Panc1 (cell line): ENCODE measurements at regions not wholly inside any gene's neighbourhood (a gene's known extent, or its start where the extent isn't known, plus 50 kb on each side); places are given as distances from the start of the nearest gene placed in this dataset.

ENCODE experiments used
- ATAC-seq: fragments of 200-7000 bp; cut with Tn5 transposase; 2 replicates; pipeline ENCODE4 v1.9.1; 2020; ENCODE audit warnings: mild to moderate bottlenecking, moderate library complexity
- BruUV-seq: library from RNA; stranded (reverse); fragments of 400-500 nt; replicated peaks from 2 replicates; lab custom pipeline; 2021; lab: Mats Ljungman, UMichigan
- CTCF ChIA-PET: fragments of 300-600 bp; sonication (Branson Sonifier 250); formaldehyde crosslinking; loops from one replicate; lab custom pipeline; 2022; ENCODE audit warnings: antibody characterized with exemption; lab: Charles Lee
- POLR2A ChIA-PET: fragments of 300-600 bp; sonication (Branson Sonifier 250); formaldehyde crosslinking; loops from one replicate; lab custom pipeline; 2022; ENCODE audit warnings: antibody characterized with exemption; lab: Charles Lee
- DNase-seq: peaks from one replicate; pipeline ENCODE4 v3.0.0-alpha.2; 2010; ENCODE audit warnings: low read depth, low spot score
- H3K27ac ChIP-seq: 2 replicates; pipeline ENCODE4 v1.5.1; 2011; ENCODE audit warnings: mild to moderate bottlenecking, low read length, inconsistent platforms
- H3K27me3 ChIP-seq: fragments of 200-500 bp; sonication (Bioruptor generic); 2 replicates; pipeline ENCODE4 v1.6.0; 2014; ENCODE audit warnings: low read length, inconsistent platforms; ENCODE audit not compliant: control insufficient read depth, insufficient read depth
- H3K36me3 ChIP-seq: fragments of 200-500 bp; sonication (Bioruptor generic); 2 replicates; pipeline ENCODE4 v1.5.1; 2014; ENCODE audit warnings: inconsistent platforms, mild to moderate bottlenecking, low read length, moderate library complexity; ENCODE audit not compliant: control insufficient read depth, insufficient read depth
- H3K4me1 ChIP-seq: 2 replicates; pipeline ENCODE4 v1.5.1; 2011; ENCODE audit warnings: inconsistent platforms, mild to moderate bottlenecking, low read length, moderate library complexity; ENCODE audit not compliant: control insufficient read depth, insufficient read depth
- H3K4me3 ChIP-seq, 2 experiments: 2 replicates each; pipeline ENCODE4 v1.5.1; 2011 to 2012; ENCODE audit warnings: low read depth in 2 of 2, low read length in 2 of 2, mild to moderate bottlenecking in 2 of 2, inconsistent platforms in 1 of 2, moderate library complexity in 1 of 2
- H3K9me3 ChIP-seq: fragments of 200-500 bp; sonication (Bioruptor generic); 2 replicates; pipeline ENCODE4 v1.5.1; 2014; ENCODE audit warnings: low read depth, mild to moderate bottlenecking, inconsistent platforms, low read length, moderate library complexity; ENCODE audit not compliant: control insufficient read depth, insufficient read depth
- CTCF ChIP-seq: fragments of 450-650 bp; IDR thresholded peaks from 2 replicates; pipeline ENCODE4 v1.5.1; 2017; ENCODE audit warnings: mild to moderate bottlenecking
- POLR2AphosphoS5 ChIP-seq: IDR thresholded peaks from 2 replicates; pipeline ENCODE4 v1.6.1; 2012; ENCODE audit warnings: mild to moderate bottlenecking, low read depth, low read length, moderate library complexity
- REST ChIP-seq, 2 experiments: IDR thresholded peaks; 2 replicates each; pipeline ENCODE4 v1.6.1; 2011 to 2012; ENCODE audit warnings: low read depth in 2 of 2, control low read depth in 1 of 2, low read length in 1 of 2, mild to moderate bottlenecking in 1 of 2, moderate library complexity in 1 of 2; ENCODE audit not compliant: insufficient read depth in 1 of 2
- SIN3A ChIP-seq: IDR thresholded peaks from 2 replicates; pipeline ENCODE4 v1.6.1; 2012; ENCODE audit warnings: low read depth, mild to moderate bottlenecking, low read length, moderate library complexity, borderline replicate concordance; ENCODE audit not compliant: insufficient read depth
- TCF7L2 ChIP-seq: IDR thresholded peaks from 2 replicates; pipeline ENCODE4 v1.6.1; 2011; ENCODE audit warnings: mild to moderate bottlenecking, low read depth, low read length, inconsistent platforms
- in situ Hi-C: cut with HindIII; loops from 2 replicates; pipeline ENCODE4 v1.10.0; 2016; ENCODE audit warnings: low sequenced_read_pairs, low pct_unique_long_range_greater_than_20kb
- intact Hi-C: fragments of 100-400 bp; cut with micrococcal nuclease; formaldehyde crosslinking; loops from one replicate; pipeline ENCODE4 v1.10.0; 2022; ENCODE audit not compliant: unreplicated experiment

GRCh38 chr20:48492715-48493070 is 335.1 kb downstream of the PREX1 start:
- in situ Hi-C loops: no loop called here
- intact Hi-C loops: no loop called here
- POLR2A ChIA-PET: no interaction called here
- no peak for TF ChIP-seq TCF7L2
- TF ChIP-seq SIN3A: no peak
- no peak for TF ChIP-seq CTCF
- TF ChIP-seq REST (IDR thresholded peaks at IDR 0.05; ENCODE audit: insufficient read depth in 1 of 2, low read depth in 2 of 2, low read length in 1 of 2): no peak
- no peak for TF ChIP-seq POLR2AphosphoS5
- Histone ChIP-seq H3K27me3 (no peaks in the 10 kb centered on the region), H3K4me1 (no peaks in the 10 kb centered on the region), H3K27ac (no peak overlapping the region), H3K9me3 (no peaks in the 10 kb centered on the region), H3K36me3 (no peaks in the 10 kb centered on the region), H3K4me3 (no peak overlapping the region)
- DNase-seq (no peak), ATAC-seq (no peak)
- no TSS peak for BruUV-seq
- CTCF ChIA-PET: no interaction called here

GRCh38 chr20:48492015-48492714 is 335.6 kb downstream of the PREX1 start:
- ChIA-PET CTCF (no interaction called here), POLR2A (no interaction called here)
- no TSS peak for BruUV-seq
- in situ Hi-C loops: no loop called here
- H3K27ac ChIP-seq: no peak overlapping the region
- TF ChIP-seq CTCF: no peak
- no peak for TF ChIP-seq POLR2AphosphoS5
- no peak for TF ChIP-seq TCF7L2
- TF ChIP-seq SIN3A: no peak
- intact Hi-C loops: no loop called here
- no peak for DNase-seq
- no peaks in the 10 kb centered on the region for H3K36me3 ChIP-seq
- H3K27me3 ChIP-seq: no peaks in the 10 kb centered on the region; the same call in 1 of the 2 replicates
- no peaks in the 10 kb centered on the region for H3K9me3 ChIP-seq
- ATAC-seq: no peak
- no peaks in the 10 kb centered on the region for H3K4me1 ChIP-seq
- no peak overlapping the region for H3K4me3 ChIP-seq
